ENCODE measurements at regions not wholly inside any gene's neighbourhood (a gene's known extent, or its start where the extent isn't known, plus 50 kb on each side); places are given as distances from the start of the nearest gene placed in this dataset.

DNA sequence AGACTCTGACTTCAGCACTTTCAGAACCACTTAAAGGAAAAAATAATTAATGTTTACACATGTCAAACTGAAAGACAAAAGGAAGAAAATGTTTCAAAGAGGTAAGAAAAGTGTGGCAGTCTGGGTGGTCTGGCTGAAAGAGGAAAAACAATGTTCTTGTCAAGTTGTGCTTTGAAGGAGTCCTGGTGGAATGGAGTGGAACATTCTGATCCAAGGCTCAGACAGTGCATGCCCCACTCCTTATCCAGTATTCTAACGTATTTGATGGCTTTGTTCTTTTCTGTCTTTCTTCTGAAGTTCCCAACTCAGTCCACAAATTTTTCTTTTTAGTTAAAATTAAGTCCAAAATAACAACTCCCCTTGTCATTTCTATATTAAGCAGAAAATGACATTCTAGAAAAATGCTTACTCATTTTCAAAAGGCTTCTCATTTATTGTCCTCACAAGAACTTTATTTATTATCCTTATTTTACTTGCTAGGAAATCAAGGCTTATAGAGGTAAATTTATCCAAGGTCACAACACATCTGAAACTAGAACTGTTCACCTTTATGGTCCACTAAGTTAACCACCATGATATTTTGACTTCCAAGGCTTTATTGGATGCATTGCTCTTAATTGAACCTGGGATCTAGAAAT, 121.7 kb upstream of the NAP1L1 start:
- no peaks in the 10 kb centered on the region for H3K36me3 ChIP-seq (ENCODE audit: control insufficient read depth in 2 of 2, insufficient read depth in 2 of 2, low read length in 1 of 2)
- 20 to 23% methylated on average over 1 of the region's 1 CpG for WGBS, 2 donors
- H3K27me3 ChIP-seq (ENCODE audit: control insufficient read depth in 1 of 2, insufficient read depth in 2 of 2, low read length in 2 of 2) = no peaks in the 10 kb centered on the region
- no peak overlapping the region for H3K27ac ChIP-seq (ENCODE audit: low read depth in 2 of 2, low read length in 1 of 2)
- no peaks in the 10 kb centered on the region for H3K4me1 ChIP-seq (ENCODE audit: control insufficient read depth in 2 of 2, insufficient read depth in 2 of 2, low read length in 1 of 2)
- no peak overlapping the region for H3K4me3 ChIP-seq (ENCODE audit: low read depth in 1 of 2, low read length in 2 of 2)
- peaks cover 0 to 3% of the 10 kb centered on the region in 2 donors for H3K9me3 ChIP-seq (ENCODE audit: control insufficient read depth in 2 of 2, insufficient read depth in 1 of 2, low read depth in 1 of 2, low read length in 1 of 2)

DNA sequence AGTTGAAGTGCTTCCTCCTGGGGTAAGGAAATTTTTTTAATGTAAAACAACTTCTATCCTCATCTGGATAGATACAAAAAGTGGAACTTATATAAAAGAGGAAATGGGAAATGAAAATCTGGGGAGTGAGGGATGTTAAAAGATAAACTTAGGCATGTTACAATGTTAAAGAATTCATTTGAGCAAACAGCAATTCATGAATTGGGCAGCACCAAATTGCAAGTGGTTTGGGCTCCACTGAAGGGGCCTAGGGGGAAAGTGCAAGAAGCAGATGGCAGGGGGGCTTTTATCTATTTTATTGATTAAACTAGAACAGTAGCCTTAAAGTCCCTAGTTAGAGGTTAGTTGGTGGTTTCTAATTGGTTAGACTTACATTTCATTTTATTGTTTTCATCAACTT, 118.1 kb upstream of the NAP1L1 start:
- Histone ChIP-seq H3K36me3 (ENCODE audit: control insufficient read depth in 2 of 2, insufficient read depth in 2 of 2, low read length in 1 of 2) (no peaks in the 10 kb centered on the region), H3K9me3 (ENCODE audit: control insufficient read depth in 2 of 2, insufficient read depth in 1 of 2, low read depth in 1 of 2, low read length in 1 of 2) (peaks cover 0 to 2% of the 10 kb centered on the region in 2 donors), H3K27ac (ENCODE audit: low read depth in 2 of 2, low read length in 1 of 2) (no peak overlapping the region), H3K4me1 (ENCODE audit: control insufficient read depth in 2 of 2, insufficient read depth in 2 of 2, low read length in 1 of 2) (no peaks in the 10 kb centered on the region), H3K27me3 (ENCODE audit: control insufficient read depth in 1 of 2, insufficient read depth in 2 of 2, low read length in 2 of 2) (no peaks in the 10 kb centered on the region), H3K4me3 (ENCODE audit: low read depth in 1 of 2, low read length in 2 of 2) (no peak overlapping the region)

DNA sequence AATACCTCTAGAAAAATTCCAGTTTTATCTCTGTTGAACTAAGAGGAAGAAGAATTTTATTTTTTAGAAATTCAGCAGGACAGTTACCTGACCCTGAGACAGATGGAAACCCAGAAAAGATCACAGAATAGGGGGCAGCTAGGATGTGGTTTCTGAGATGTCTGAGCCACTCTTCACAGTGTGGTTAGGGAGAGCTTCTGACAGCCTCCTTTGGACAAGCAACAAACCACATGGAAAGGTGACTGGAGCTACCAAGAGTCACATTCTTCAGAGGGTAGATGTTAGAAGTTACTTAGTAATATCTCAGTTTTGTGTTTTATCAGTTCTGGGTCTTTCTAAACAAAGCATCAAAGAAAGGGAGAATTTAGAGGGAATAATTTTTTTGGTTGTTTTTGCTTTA, 117.3 kb upstream of the NAP1L1 start:
- Histone ChIP-seq H3K36me3 (ENCODE audit: control insufficient read depth in 2 of 2, insufficient read depth in 2 of 2, low read length in 1 of 2) (no peaks in the 10 kb centered on the region), H3K4me1 (ENCODE audit: control insufficient read depth in 2 of 2, insufficient read depth in 2 of 2, low read length in 1 of 2) (no peaks in the 10 kb centered on the region), H3K4me3 (ENCODE audit: low read depth in 1 of 2, low read length in 2 of 2) (no peak overlapping the region), H3K9me3 (ENCODE audit: control insufficient read depth in 2 of 2, insufficient read depth in 1 of 2, low read depth in 1 of 2, low read length in 1 of 2) (peaks cover 0 to 2% of the 10 kb centered on the region in 2 donors), H3K27ac (ENCODE audit: low read depth in 2 of 2, low read length in 1 of 2) (no peak overlapping the region), H3K27me3 (ENCODE audit: control insufficient read depth in 1 of 2, insufficient read depth in 2 of 2, low read length in 2 of 2) (no peaks in the 10 kb centered on the region)

DNA sequence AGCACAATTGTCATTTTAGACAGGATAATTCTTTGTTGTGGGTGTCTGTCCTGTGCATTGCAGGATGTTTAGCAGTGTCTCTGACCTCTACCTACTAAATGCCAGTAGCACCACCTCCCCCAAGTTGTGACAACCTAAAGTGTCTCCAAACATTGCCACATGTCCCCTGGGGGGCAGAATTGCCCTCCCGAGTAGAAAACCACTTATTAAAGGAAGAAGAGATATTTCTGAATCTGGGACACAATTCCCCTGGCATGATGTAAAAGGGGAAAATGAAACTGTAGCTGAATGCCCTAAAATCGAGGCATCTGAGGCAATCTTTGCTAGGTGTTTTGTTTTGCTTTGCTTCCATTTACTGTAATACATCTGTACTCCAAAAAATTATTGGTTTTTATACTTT, 116.8 kb upstream of the NAP1L1 start:
- Histone ChIP-seq H3K36me3 (ENCODE audit: control insufficient read depth in 2 of 2, insufficient read depth in 2 of 2, low read length in 1 of 2) (no peaks in the 10 kb centered on the region), H3K4me1 (ENCODE audit: control insufficient read depth in 2 of 2, insufficient read depth in 2 of 2, low read length in 1 of 2) (no peaks in the 10 kb centered on the region), H3K4me3 (ENCODE audit: low read depth in 1 of 2, low read length in 2 of 2) (no peak overlapping the region), H3K9me3 (ENCODE audit: control insufficient read depth in 2 of 2, insufficient read depth in 1 of 2, low read depth in 1 of 2, low read length in 1 of 2) (peaks cover 0 to 2% of the 10 kb centered on the region in 2 donors), H3K27ac (ENCODE audit: low read depth in 2 of 2, low read length in 1 of 2) (no peak overlapping the region), H3K27me3 (ENCODE audit: control insufficient read depth in 1 of 2, insufficient read depth in 2 of 2, low read length in 2 of 2) (no peaks in the 10 kb centered on the region)
- 37 to 48% methylated on average over 2 of the region's 2 CpGs for WGBS, 2 donors

DNA sequence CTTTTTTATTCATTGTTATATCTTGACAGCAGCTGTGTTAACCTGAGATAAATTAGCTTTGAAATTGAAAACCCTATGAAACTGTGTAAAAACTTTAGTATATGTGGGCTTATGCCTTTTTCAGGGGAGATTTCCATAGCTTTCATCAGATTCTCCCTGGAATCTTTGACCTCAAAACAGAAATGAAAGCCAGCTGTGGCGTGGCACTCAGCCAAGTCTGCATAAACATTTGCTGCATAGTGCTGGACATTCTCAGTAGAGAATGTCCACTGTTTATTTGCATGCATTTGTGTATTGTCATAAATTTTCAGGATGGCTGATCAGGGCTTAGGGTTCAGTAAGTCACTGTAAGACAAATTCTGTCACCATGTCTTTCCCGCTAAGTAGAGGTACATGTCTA, 115.3 kb upstream of the NAP1L1 start:
- H3K4me3 ChIP-seq (ENCODE audit: low read depth in 1 of 2, low read length in 2 of 2) = no peak overlapping the region
- H3K27me3 ChIP-seq (ENCODE audit: control insufficient read depth in 1 of 2, insufficient read depth in 2 of 2, low read length in 2 of 2) = no peaks in the 10 kb centered on the region
- no peaks in the 10 kb centered on the region for H3K36me3 ChIP-seq (ENCODE audit: control insufficient read depth in 2 of 2, insufficient read depth in 2 of 2, low read length in 1 of 2)
- 61 to 71% methylated on average over 2 of the region's 2 CpGs for WGBS, 2 donors
- H3K4me1 ChIP-seq (ENCODE audit: control insufficient read depth in 2 of 2, insufficient read depth in 2 of 2, low read length in 1 of 2) = no peaks in the 10 kb centered on the region
- H3K27ac ChIP-seq (ENCODE audit: low read depth in 2 of 2, low read length in 1 of 2) = no peak overlapping the region
- peaks cover 0 to 2% of the 10 kb centered on the region in 2 donors for H3K9me3 ChIP-seq (ENCODE audit: control insufficient read depth in 2 of 2, insufficient read depth in 1 of 2, low read depth in 1 of 2, low read length in 1 of 2)

DNA sequence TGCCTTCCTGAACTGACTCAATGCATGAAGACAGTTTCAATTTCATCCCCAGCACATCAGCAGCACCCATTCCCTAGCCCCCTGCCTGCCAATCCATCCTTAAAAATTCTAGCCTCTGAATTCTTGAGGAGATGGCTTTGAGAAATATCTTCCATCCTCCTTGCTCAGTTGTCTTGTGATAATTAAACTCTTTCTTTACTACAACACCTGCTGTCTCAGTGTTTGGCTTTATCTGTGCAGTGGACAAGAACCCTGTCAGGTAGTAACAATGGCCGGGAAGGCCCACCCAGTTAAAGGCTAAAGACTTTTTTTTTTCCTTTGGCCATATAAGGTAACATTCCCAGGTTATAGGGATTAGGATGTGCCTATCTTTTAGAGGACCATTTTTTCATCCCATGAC, 114.4 kb upstream of the NAP1L1 start:
- Histone ChIP-seq H3K27me3 (ENCODE audit: control insufficient read depth in 1 of 2, insufficient read depth in 2 of 2, low read length in 2 of 2) (no peaks in the 10 kb centered on the region), H3K36me3 (ENCODE audit: control insufficient read depth in 2 of 2, insufficient read depth in 2 of 2, low read length in 1 of 2) (no peaks in the 10 kb centered on the region), H3K27ac (ENCODE audit: low read depth in 2 of 2, low read length in 1 of 2) (no peak overlapping the region), H3K9me3 (ENCODE audit: control insufficient read depth in 2 of 2, insufficient read depth in 1 of 2, low read depth in 1 of 2, low read length in 1 of 2) (peaks cover 0 to 2% of the 10 kb centered on the region in 2 donors), H3K4me3 (ENCODE audit: low read depth in 1 of 2, low read length in 2 of 2) (no peak overlapping the region), H3K4me1 (ENCODE audit: control insufficient read depth in 2 of 2, insufficient read depth in 2 of 2, low read length in 1 of 2) (no peaks in the 10 kb centered on the region)
- WGBS, 2 donors = 87 to 97% methylated on average over 1 of the region's 1 CpG

DNA sequence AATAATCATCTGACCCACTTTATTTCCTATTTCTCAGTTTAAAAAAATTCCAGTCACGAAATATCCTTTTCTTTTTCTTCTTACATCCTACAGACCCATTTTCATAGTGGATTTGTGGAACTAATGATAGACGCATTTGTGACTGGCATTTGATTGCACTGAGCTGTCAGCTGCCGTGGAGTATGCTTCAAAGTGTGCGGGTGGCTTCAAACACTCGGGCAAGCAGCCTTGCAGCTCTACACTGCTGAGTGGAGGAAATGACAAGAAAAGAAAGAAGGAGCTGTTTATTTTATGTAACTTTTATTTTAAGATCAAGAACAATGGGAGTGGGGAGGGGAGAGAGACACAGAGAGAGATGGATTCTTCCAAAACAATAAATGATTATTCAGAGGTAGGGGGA, 112.8 kb upstream of the NAP1L1 start:
- Histone ChIP-seq H3K4me1 (ENCODE audit: control insufficient read depth in 2 of 2, insufficient read depth in 2 of 2, low read length in 1 of 2) (no peaks in the 10 kb centered on the region), H3K27ac (ENCODE audit: low read depth in 2 of 2, low read length in 1 of 2) (no peak overlapping the region), H3K9me3 (ENCODE audit: control insufficient read depth in 2 of 2, insufficient read depth in 1 of 2, low read depth in 1 of 2, low read length in 1 of 2) (peaks cover 0 to 2% of the 10 kb centered on the region in 2 donors), H3K4me3 (ENCODE audit: low read depth in 1 of 2, low read length in 2 of 2) (no peak overlapping the region), H3K27me3 (ENCODE audit: control insufficient read depth in 1 of 2, insufficient read depth in 2 of 2, low read length in 2 of 2) (no peaks in the 10 kb centered on the region), H3K36me3 (ENCODE audit: control insufficient read depth in 2 of 2, insufficient read depth in 2 of 2, low read length in 1 of 2) (no peaks in the 10 kb centered on the region)
- 61 to 65% methylated on average over 5 of the region's 5 CpGs for WGBS, 2 donors

DNA sequence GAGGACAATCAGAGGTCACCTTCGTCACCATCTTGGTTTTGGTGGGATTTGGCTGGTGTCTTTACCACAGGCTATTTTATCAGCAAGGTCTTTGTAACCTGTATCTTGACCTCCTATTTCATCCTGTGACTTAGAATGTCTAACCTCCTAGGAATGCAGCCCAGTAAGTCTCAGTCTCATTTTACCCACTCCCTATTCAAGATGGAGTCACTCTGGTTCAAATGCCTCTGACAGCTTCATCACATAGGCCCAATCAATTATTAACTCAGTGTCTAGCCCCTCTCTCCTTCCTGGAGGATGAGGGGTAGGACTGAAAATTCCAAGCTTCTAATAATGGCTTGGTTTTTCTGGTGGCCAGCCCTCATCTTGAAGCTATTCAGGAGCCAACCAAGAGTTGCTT, 111.4 kb upstream of the NAP1L1 start:
- Histone ChIP-seq H3K4me3 (ENCODE audit: low read depth in 1 of 2, low read length in 2 of 2) (no peak overlapping the region), H3K27me3 (ENCODE audit: control insufficient read depth in 1 of 2, insufficient read depth in 2 of 2, low read length in 2 of 2) (no peaks in the 10 kb centered on the region), H3K9me3 (ENCODE audit: control insufficient read depth in 2 of 2, insufficient read depth in 1 of 2, low read depth in 1 of 2, low read length in 1 of 2) (peaks cover 0 to 2% of the 10 kb centered on the region in 2 donors), H3K4me1 (ENCODE audit: control insufficient read depth in 2 of 2, insufficient read depth in 2 of 2, low read length in 1 of 2) (no peaks in the 10 kb centered on the region), H3K36me3 (ENCODE audit: control insufficient read depth in 2 of 2, insufficient read depth in 2 of 2, low read length in 1 of 2) (no peaks in the 10 kb centered on the region), H3K27ac (ENCODE audit: low read depth in 2 of 2, low read length in 1 of 2) (no peak overlapping the region)
- WGBS, 2 donors = 37 to 44% methylated on average over 1 of the region's 1 CpG

DNA sequence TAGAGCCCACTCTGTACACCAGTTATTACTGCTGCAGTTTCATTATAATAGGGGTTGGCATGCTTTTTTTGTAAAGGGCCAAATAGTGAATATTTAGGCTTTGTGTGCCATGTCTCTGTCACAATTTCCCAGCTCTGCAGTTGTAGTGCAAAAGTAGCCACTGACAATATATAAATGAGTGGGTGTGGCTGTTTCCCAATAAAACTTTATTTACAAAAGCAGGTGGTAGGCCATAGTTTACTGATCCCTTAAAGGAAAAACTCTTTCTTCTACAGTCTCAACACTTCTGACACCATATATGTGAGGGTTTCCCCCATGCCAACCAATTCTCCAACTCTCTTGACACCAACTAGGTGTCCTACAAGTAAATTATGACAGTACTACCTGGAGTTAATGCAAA, 110.2 kb upstream of the NAP1L1 start:
- Histone ChIP-seq H3K4me1 (ENCODE audit: control insufficient read depth in 2 of 2, insufficient read depth in 2 of 2, low read length in 1 of 2) (no peaks in the 10 kb centered on the region), H3K27me3 (ENCODE audit: control insufficient read depth in 1 of 2, insufficient read depth in 2 of 2, low read length in 2 of 2) (no peaks in the 10 kb centered on the region), H3K4me3 (ENCODE audit: low read depth in 1 of 2, low read length in 2 of 2) (no peak overlapping the region), H3K9me3 (ENCODE audit: control insufficient read depth in 2 of 2, insufficient read depth in 1 of 2, low read depth in 1 of 2, low read length in 1 of 2) (peaks cover 0 to 2% of the 10 kb centered on the region in 2 donors), H3K27ac (ENCODE audit: low read depth in 2 of 2, low read length in 1 of 2) (no peak overlapping the region), H3K36me3 (ENCODE audit: control insufficient read depth in 2 of 2, insufficient read depth in 2 of 2, low read length in 1 of 2) (no peaks in the 10 kb centered on the region)

DNA sequence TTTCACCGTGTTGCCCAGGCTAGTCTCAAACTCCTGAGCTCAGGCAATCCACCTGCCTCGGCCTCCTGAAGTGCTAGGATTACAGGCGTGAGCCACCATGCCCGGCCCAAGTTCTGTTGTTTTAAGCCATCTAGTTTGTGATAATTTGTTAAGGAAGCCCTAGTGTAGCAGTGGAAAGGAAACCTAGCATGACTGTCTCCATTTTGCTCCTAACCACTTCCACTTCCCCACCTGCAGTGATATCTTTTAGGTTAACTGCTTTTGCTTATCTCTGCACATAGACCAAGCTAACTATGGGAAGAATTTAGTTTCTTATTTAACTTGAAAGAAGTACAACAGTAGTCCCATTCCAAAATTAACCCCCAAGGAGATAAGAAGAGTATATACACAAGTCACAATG, 109.5 kb upstream of the NAP1L1 start:
- Histone ChIP-seq H3K4me1 (ENCODE audit: control insufficient read depth in 2 of 2, insufficient read depth in 2 of 2, low read length in 1 of 2) (no peaks in the 10 kb centered on the region), H3K4me3 (ENCODE audit: low read depth in 1 of 2, low read length in 2 of 2) (no peak overlapping the region), H3K36me3 (ENCODE audit: control insufficient read depth in 2 of 2, insufficient read depth in 2 of 2, low read length in 1 of 2) (no peaks in the 10 kb centered on the region), H3K9me3 (ENCODE audit: control insufficient read depth in 2 of 2, insufficient read depth in 1 of 2, low read depth in 1 of 2, low read length in 1 of 2) (peaks cover 0 to 2% of the 10 kb centered on the region in 2 donors), H3K27me3 (ENCODE audit: control insufficient read depth in 1 of 2, insufficient read depth in 2 of 2, low read length in 2 of 2) (no peaks in the 10 kb centered on the region), H3K27ac (ENCODE audit: low read depth in 2 of 2, low read length in 1 of 2) (no peak overlapping the region)
- WGBS, 2 donors = 79 to 81% methylated on average over 4 of the region's 4 CpGs
